ENCODE measurements at regions not wholly inside any gene's neighbourhood (a gene's known extent, or its start where the extent isn't known, plus 50 kb on each side); places are given as distances from the start of the nearest gene placed in this dataset.

DNA sequence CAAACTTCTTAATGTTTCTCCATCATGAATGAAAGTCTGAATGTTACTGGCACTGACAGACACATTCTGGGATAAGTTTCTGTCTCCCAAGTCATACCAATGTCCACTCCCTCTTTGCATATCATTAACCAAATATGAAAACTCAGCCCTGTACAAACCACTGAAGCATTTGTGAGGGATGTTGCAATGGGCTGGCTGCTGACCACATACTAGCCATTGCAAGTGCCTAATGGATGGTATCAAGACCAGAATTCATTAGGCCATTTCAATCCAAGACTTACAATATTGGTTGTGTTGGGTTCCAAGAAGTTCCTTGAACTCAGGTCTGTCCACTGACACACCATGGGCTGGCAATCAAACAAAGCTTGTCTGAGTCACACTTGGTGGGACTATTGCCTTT, 73.8 kb downstream of the CBLN2 start:
- no peak for DNase-seq

DNA sequence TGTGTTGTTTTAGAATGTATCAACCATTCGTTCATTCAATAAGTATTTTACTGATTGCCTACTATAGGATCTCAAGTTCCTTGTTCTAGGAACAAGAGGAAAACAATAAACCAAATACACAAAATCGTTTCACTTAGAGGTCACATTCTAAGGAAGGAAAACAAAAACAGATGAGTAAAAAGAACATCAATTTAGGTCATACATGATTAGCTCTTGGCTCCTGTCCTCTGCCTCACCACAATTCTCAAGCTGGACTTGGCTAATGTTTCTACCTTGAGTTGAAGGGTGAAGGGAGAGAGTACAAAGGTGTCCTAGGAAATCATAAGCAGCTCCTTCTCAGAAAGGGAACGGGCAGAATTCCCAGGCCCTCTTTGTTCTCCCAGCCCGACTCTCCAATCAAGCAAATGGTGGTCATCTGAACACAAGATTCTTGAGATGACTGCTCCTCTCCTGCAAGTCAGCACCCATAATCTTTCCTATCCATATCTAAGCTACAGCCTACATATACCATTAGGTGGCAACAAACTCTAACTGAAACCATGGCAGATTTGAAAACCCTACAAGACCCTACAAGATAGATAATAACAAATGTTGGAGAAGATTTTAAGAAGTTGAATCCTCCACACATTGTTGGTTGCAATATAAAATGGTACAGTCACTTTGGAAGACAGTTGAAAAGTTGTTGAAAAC, 76.0 kb downstream of the CBLN2 start:
- no peak for DNase-seq

DNA sequence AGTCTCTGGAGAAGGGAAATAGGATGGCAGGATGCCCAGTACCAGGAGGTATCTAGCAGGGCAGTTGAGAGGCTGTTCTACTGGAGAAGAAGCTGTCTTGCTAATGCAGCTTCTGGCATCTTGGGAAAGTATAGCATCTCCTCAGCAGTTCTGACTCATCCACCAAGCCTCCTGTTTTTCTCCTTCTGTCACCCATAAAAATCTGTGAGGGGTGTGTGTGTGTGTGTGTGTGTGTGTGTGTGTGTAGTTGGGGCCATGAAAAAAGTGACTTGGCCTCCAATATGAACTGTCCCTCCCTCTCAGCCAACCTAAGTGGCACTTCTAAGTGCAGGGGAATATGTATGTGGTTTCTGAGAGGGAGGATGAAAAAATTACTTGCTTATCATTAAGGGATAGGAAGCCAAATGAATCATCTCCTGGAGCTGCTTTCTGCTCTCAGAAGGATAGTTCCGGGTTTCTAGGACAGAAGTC, 83.9 kb downstream of the CBLN2 start:
- DNase-seq: no peak

DNA sequence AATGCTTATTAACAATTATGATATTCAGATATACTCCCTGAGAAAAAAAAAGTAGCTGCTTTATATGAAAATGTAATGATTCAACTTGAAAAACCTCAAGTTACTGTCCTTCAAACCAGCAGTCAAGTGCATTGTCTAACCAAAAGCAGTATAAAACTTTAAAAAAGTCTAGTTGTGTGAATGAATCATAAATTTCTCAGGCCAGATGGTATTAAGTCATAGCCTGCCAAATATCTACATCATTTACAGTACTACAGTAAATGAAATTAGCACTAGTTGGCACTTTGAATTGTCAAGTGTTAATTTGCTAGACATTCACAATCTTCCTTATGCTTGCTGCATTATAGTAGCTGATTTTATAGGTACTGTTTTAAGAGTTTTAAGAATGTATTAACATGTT, 85.9 kb downstream of the CBLN2 start:
- no peak for DNase-seq

DNA sequence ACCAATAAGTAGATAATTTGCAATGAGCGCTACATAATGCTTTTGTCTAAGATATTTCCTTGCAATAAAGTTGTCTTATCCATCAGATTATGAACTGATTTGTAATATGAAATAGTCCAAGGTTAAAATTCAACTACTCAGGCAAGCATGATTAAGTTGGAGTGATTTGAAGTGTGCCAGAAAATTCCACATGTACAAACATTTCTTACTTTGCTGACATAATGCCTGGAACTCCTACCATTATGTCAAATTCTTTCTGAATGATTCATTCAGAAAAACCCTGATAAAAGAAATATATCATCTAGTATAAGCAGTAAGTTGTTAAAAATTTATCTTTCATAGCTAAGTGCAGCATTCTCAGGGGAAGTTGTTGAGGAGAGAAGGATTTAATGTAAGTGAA, 87.3 kb downstream of the CBLN2 start:
- DNase-seq: no peak

DNA sequence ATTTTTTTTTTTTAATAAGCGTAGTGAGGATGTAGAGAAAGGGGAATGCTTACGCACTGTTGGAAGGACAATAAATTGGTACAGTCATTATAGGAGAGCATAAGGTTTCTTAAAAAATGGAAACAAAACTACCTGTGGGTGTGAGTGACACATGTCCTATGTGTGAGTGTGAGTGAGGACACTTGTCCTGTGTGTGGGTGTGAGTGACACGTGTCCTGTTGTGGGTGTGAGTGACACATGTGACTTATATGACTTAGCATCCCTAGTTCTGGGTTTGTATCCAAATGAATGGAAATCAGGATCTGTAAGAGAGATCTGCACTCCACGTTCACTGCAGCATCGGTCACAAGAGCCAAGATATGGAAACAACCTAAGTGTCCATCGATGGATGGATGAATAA, 91.8 kb downstream of the CBLN2 start:
- no peak for DNase-seq

DNA sequence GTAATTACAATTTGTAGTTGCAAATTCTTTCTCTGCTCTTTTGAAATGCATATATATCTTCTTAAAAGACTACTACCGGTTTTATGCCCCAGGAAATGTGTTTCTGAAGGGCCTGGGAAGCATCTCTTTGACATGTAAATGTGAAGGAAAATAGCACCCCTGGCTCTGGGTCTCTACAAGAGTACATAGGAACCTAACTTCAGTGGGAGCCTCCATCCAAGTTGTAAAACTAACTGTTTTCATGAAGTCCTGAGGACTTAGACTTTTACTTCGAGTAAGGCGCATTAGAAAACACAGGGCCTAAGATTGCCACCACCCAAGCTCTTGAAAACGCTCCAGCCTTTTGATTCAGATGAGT, 99.4 kb downstream of the CBLN2 start:
- no peak for DNase-seq

DNA sequence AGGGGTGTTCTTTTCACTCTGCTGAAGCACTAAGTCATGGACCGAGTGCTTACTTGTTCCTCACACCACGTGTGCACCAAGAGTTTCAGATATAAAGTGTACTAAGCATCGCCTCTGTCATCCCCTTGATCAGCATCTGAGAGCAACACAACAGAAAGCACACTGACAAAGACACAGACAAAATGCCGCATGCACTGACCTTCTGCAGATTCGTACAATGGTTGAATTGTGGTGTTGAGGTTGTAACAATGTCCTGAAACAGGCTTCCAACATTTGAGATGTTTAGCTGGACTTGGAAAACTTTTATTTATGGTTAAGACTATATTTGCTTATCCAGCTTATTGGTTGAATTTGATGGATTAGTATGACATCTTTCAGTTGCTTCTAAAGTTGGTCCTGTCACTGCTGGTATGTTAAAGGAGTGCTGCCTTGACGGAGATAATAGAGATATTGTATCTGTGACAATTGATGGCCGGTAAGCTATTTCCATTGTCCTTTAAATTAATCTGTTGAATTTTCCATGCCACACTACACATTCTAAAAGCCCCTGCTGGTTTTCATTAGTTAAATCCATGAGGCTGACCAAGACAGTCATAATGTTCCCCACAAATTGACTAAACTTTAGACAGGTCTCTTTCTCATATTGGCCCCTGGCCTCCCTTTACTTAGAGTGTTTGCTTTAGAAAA, 99.9 kb downstream of the CBLN2 start:
- no peak for DNase-seq

DNA sequence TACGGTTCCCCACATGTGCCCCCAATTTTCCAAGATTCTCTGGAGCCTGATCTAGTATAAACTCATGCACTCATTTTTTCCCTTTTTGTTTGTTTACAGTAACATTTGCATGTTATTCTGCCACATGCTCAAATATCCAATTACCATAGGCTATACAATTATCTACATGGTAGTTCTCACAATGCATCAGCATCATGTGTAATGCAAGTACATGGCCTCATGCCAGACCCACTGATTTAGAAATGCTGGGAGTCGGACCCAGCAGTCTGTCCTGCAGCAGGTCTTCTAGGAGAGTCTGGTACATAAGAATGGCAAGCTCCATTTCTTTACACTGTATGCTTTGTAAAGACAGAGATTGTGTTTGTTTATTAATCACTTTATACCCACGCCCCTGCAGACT, 107.7 kb downstream of the CBLN2 start:
- DNase-seq: no peak

DNA sequence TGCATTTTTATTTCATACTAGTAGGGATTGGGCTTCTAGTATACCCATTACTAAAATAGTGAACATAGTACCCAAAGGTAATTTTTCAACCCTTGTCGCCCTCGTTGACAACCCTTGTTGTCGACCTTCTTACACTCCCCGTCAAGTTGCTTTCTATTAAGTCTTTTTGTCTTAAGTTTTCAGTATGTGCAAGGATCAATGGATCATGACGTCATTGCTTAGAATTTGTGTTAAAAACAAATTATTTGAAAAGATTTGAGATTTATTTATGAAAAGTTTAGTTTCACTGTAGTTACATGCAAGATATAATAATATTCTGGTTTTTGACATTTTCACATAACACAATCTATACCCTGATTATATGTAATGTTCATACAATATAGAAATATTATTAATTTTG, 110.4 kb downstream of the CBLN2 start:
- no peak for DNase-seq

DNA sequence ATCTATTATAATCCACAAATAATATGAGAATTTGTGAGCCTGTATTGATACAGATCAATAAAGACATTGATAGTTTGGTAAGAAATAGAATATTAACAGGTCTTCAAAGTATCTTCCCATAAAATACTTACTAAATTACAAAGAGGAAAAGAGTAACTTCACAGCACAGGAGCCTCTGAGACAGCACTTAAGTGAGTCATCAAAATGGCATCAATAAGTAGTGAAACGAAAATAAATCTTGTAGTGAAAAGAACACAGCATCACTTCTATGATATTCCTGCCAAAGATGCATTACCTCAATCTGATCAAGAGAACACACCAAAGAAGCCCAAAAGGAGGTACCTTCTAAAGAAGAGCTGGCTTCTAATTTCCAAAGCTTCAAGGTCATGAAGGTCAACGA, 116.4 kb downstream of the CBLN2 start:
- DNase-seq: no peak

DNA sequence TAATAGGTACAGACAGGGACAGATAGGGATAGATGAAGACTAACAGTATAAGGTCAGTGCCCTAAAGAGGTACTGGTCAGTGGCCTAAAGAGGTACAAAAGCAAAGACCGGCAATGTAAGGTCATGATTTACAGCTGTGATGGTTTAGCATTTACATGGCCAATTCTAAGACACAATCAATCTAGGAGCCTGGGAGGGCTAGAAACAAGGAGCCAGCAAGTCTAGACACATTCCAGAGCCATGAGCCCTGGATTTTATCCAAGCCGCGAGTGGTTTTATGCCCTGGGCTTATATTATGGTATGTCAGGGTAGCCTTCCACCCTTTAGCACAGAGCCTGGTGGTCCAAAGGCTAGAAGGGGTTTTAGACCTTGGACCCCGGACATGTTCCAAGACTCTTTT, 124.2 kb downstream of the CBLN2 start:
- no peak for DNase-seq

DNA sequence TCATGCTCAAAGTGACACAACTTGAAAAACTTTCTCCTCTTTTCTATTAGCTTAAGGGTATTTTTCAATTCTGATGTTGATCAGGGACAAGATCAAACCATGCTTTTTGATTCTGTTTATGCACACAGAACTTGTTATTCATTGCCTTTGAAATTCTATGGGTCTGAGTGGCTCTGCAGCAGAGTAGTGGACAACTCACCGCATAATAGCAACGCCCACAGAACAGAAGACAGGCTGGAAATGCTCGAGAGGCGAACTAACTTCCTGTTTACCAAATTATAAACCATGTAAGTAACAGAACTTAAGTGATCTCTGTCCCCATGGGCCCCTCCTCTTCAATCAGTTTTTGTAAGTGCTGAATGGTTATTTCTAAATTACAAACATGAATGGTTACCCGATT, 131.2 kb downstream of the CBLN2 start:
- no peak for DNase-seq

DNA sequence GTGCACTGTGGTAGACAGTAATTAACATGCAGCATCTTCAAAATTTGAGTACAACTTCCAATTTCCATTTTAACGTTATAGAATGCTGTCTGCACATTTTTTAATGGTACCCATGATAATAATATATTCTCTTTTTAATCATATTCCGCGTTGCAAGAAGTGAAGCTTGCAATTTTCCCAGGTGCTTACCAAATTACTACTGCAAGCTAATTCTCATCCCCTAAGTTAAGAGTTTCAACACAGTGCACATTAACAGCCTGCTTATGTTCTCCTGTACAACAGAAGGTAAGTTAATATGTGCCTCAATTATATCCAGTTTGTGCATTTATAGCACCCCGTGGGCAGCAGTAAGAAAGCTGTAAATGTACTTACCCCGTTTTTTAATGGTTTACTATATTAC, 132.9 kb downstream of the CBLN2 start:
- DNase-seq: no peak

DNA sequence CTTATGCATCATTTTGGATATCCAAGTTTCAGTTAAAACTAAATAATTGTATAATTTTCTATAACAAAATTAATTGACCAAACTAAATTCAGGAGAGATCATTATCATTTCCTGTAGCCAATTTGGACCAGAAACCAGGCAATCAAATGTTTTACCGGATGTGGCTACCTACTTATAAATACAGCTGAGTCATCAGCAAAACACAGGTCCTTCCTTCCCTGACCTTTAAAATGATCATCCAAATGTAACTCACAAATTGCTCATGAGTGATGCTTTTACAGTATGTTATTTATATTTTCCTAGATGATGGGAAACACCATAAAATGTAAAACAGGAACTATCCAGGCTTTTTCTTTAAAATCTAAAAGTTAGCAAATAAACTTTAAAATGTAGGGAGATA, 133.7 kb downstream of the CBLN2 start:
- no peak for DNase-seq

DNA sequence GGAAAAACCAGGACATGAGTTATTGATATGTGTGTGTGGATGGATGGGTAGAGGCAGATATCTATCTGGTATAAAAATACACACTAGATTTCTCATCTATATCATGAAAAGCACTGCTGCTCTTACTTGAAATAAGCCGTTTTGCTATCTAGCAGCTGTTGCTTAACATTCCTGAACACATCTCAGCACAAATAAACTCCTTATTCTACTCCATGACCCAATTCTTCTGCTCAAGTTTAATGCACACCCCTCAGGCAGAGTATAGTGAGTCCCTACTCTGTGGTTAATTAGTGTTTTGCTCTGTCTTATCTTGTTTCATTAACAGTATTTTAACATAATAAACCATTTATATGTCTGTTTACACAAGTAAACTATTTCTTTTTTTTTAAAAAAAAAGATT, 134.2 kb downstream of the CBLN2 start:
- DNase-seq: no peak

DNA sequence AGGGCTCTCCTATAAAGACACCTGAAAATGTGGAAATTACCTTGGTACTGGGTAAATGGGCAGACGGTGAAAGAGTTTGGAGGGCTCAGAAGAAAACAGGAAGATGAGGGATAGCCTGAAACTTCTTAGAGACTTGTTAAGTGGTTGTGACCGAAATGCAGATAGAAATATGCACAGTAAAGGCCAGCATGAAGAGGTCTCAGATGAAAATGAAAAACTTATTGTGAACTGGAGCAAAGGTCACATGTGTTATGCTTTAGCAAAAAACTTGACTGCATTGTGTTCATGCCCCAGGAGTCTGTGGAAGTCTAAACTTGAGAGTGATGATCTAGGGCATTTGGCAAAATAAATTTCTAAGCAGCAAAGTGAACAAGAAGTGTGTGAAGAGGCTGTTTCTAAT, 137.1 kb downstream of the CBLN2 start:
- DNase-seq: no peak

DNA sequence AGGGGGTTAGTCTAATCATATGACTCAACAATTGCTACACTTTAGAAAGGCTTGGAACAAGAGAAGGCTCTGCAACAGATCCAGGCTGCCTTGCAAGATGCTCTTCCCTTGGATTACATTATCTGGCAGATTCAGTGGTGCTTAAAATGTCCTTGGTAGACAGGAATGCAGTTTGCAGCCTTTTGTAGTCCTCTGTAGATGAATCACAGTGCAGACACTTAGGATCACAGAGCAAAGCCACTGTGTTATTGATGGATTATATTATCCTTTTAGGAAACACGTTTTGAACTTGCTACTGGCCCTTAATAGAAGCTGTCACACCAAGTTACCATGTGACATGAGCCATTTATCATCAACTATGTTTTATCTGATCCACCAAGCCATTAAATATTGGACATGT, 152.2 kb downstream of the CBLN2 start:
- no peak for DNase-seq

DNA sequence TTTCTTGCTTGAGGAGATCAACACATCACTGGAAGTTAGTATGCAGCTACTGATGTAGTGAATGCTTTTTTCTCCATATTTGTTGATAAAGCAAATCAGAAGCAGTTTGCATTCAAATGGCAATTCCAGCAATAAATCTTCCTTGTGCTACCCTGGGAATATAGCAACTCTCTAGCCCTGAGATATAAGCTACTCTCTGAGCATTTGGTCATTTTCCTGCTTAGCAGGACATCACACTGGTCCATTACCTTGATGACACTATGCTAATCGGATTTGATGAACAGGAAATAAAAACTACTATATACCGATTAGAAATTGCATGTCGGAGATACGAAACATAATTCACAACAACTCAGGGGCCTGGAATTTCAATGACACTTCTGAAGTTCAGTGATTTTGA, 152.7 kb downstream of the CBLN2 start:
- DNase-seq: no peak

DNA sequence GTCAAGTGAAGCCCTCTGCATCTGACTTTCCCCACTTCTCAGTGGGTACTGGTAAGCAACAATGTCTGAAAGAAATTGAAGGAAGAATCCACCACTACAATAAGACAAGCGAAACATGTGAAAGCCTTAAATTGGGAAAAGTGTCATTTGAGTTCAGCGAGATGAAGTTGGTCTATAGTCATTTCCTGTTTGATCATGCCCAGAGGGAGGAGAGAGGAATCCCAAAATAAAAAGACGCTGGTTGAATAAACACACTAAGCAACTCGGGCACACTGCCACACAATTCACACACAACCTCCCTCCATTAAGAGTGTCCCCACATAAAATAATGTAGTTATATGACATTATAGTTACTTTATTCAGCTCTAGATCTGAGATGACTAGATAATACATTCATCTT, 166.1 kb downstream of the CBLN2 start:
- DNase-seq: no peak

DNA sequence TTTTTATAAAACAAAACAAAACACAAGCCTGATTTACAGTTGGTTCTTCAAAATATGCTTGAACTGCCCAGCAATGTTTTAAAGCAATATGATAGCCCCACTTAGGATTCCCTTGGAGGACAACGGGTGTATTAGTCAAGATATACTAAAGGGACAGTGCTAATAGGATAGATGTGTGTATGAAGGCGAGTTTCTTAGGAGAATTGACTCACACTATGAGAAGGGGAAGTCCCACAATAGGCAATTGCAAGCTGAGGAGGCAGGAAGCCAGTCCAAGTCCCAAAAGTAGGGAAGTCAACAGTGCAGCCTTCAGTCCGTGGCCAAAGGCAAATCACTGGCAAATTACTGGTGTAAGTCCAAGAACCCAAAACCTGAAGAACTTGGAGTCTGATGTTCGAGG, 167.9 kb downstream of the CBLN2 start:
- DNase-seq: no peak

DNA sequence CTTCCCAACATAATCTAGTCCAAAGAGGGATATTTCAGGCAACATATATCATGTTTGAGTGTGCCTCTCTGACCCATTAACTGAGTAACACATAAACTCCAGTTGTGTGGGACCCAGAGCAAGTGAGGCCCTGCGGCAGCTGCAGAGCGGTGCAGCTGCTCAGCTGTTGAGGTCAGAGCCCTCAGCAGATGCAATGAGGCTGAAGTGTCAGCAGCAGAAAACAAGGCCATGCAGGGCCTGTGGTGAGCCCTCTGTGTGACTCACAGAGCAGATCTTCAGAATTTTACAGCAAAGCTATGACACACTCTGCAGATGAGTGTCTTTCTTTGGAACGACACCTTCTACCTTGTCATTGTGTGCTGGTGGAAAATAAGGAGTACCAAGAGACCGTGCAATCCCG, 168.5 kb downstream of the CBLN2 start:
- DNase-seq: no peak

DNA sequence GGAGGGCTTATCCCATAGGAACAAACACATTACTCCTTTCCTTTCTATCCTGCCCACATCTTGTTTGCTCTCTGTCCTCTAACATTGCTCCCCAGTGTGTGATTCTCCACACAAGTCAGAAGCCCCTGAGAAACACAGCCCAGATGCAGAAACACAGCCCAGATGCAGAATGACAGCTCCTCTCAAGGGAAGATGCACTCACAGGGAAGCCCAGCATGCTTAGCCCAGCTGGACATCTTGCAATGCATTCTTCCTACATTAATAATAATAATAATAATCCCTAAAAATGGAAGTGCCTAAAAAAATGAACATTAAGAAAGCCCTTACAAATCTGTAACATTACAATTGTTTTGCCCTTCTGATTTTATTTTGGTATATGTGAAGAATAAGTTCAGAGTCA, 172.1 kb downstream of the CBLN2 start:
- DNase-seq: no peak

DNA sequence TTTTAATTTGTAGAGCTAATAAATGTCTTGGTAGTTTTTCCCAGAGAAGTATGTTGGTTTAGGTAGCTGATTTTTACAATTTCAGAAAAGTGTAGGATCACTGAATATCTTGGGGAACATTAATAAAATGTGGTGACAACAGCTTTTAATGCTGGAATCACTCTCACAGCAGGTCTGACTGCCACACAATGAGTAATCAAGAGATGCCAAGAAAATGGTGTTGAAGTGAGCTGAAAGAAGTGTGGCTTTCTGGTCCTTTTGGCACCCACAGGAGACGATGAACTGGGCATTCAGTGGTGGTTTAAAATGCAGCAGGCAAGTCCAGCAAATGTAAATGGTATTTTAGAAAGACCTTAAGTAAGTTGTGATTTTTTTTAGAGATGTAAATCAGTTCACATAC, 175.8 kb downstream of the CBLN2 start:
- DNase-seq: no peak

DNA sequence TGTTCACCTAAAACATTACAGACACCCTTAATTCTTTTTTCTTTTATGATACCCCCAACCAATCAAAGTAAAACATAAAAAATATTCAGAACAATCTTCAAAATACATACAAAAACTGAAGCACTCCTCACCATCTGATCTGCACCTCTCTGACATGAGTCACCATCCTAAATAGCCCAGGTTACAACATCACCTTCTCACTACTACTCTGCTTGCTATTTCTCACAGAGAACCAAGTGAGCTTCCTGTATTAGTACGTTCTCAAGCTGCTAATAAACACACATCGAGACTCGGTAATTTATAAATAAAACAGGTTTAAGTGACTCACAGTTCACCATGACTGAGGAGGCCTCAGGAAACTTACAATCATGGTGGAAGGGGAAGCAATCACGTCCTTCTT, 183.5 kb downstream of the CBLN2 start:
- no peak for DNase-seq
